H1 (cell line): ENCODE measurements at regions not wholly inside any gene's neighbourhood (a gene's known extent, or its start where the extent isn't known, plus 50 kb on each side); places are given as distances from the start of the nearest gene placed in this dataset.

ENCODE experiments used
- CTCF ChIA-PET: fragments of 300-600 bp; sonication (Branson Sonifier 250); formaldehyde crosslinking; loops from one replicate; lab custom pipeline; 2021; ENCODE audit not compliant: partially characterized antibody; lab: Charles Lee
- POLR2A ChIA-PET: fragments of 300-600 bp; sonication (Branson Sonifier 250); formaldehyde crosslinking; loops from one replicate; lab custom pipeline; 2021; ENCODE audit warnings: inconsistent platforms; ENCODE audit not compliant: partially characterized antibody; lab: Charles Lee
- DNase-seq, 2 experiments: peaks; one replicate each; pipeline versions ENCODE4 v3.0.0 to v3.0.0-alpha.2; 2010 to 2022; ENCODE audit warnings: low spot score in 2 of 2, low read depth in 1 of 2, mixed read lengths in 1 of 2
- FAIRE-seq: peaks from 2 replicates; lab custom pipeline; 2011; peaks lifted over from hg19 to GRCh38; lab: Jason Lieb, UNC
- H2AFZ ChIP-seq: 2 replicates; pipeline ENCODE4 v1.8.1; 2012; ENCODE audit warnings: low read length, inconsistent platforms
- H2AK5ac ChIP-seq: 2 replicates; pipeline ENCODE4 v1.6.1; 2013; ENCODE audit warnings: low read depth, low read length
- H2BK120ac ChIP-seq: replicated peaks from 2 replicates; pipeline ENCODE3; 2013; ENCODE audit warnings: low read depth, low read length, inconsistent platforms
- H2BK12ac ChIP-seq: 2 replicates; pipeline ENCODE4 v1.6.1; 2013; ENCODE audit warnings: low read depth, low read length
- H2BK15ac ChIP-seq: 2 replicates; pipeline ENCODE4 v1.6.1; 2013; ENCODE audit warnings: low read length
- H2BK20ac ChIP-seq: 2 replicates; pipeline ENCODE4 v1.6.1; 2013; ENCODE audit warnings: low read length
- H2BK5ac ChIP-seq: 2 replicates; pipeline ENCODE4 v1.6.1; 2013; ENCODE audit warnings: low read depth, low read length
- H3K14ac ChIP-seq: 2 replicates; pipeline ENCODE4 v1.6.1; 2013; ENCODE audit warnings: inconsistent platforms; ENCODE audit not compliant: insufficient read length
- H3K18ac ChIP-seq: 2 replicates; pipeline ENCODE4 v1.6.1; 2013; ENCODE audit warnings: low read length; ENCODE audit errors: extremely low read depth
- H3K23ac ChIP-seq: 2 replicates; pipeline ENCODE4 v1.6.1; 2013; ENCODE audit warnings: inconsistent platforms; ENCODE audit not compliant: insufficient read length
- H3K23me2 ChIP-seq: 2 replicates; pipeline ENCODE4 v1.6.1; 2013; ENCODE audit warnings: low read depth, low read length
- H3K27ac ChIP-seq: 2 replicates; pipeline ENCODE4 v1.6.1; 2011; ENCODE audit warnings: low read depth, low read length, inconsistent platforms
- H3K27me3 ChIP-seq, 4 experiments: replicated peaks in 1 of 4; 1 replicate in 1 of 4; 2 replicates in 3 of 4; pipeline versions ENCODE4 v1.6.1 to v1.8.1; 2011 to 2013; ENCODE audit warnings: low read length in 3 of 4, mild to moderate bottlenecking in 3 of 4, inconsistent platforms in 2 of 4, mixed read lengths in 2 of 4, moderate library complexity in 1 of 4; ENCODE audit not compliant: control insufficient read depth in 3 of 4, insufficient read depth in 3 of 4; ENCODE audit errors: extremely low read depth in 1 of 4
- H3K36me3 ChIP-seq, 4 experiments: 2 replicates each; pipeline versions ENCODE4 v1.6.1 to v1.8.1; 2011 to 2013; ENCODE audit warnings: mild to moderate bottlenecking in 4 of 4, low read length in 3 of 4, moderate library complexity in 2 of 4, control low read depth in 1 of 4, inconsistent platforms in 1 of 4; ENCODE audit not compliant: insufficient read depth in 4 of 4, control insufficient read depth in 2 of 4
- H3K4ac ChIP-seq: replicated peaks from 2 replicates; pipeline ENCODE3; 2013; ENCODE audit warnings: low read length, low read depth, mixed read lengths, inconsistent platforms; ENCODE audit not compliant: insufficient read length
- H3K4me1 ChIP-seq, 4 experiments: replicated peaks in 1 of 4; 1 replicate in 1 of 4; 2 replicates in 3 of 4; pipeline versions ENCODE4 v1.6.1 to v1.8.1; 2011 to 2013; ENCODE audit warnings: low read length in 3 of 4, inconsistent platforms in 2 of 4, mixed read lengths in 1 of 4; ENCODE audit not compliant: insufficient read depth in 4 of 4, control insufficient read depth in 3 of 4
- H3K4me2 ChIP-seq, 2 experiments: 2 replicates each; pipeline versions ENCODE4 v1.6.1 to v1.8.1; 2011 to 2013; ENCODE audit warnings: low read depth in 2 of 2, low read length in 2 of 2, control low read depth in 1 of 2, inconsistent platforms in 1 of 2, mild to moderate bottlenecking in 1 of 2; ENCODE audit not compliant: insufficient read depth in 1 of 2
- H3K4me3 ChIP-seq, 4 experiments: fragments of 200-600, 300-600 bp in 1 of 4; sonication (generic), shearing (Covaris generic), sonication (Bioruptor Twin) in 1 of 4; 2 replicates each; pipeline versions ENCODE4 v1.5.1 to v1.8.1; 2011 to 2016; ENCODE audit warnings: low read length in 4 of 4, low read depth in 3 of 4, control low read depth in 2 of 4, inconsistent platforms in 2 of 4, mild to moderate bottlenecking in 2 of 4, mixed read lengths in 1 of 4, moderate library complexity in 1 of 4; ENCODE audit not compliant: insufficient read depth in 2 of 4; ENCODE audit errors: extremely low read depth in 1 of 4
- H3K56ac ChIP-seq: replicated peaks from 2 replicates; pipeline ENCODE3; 2013; ENCODE audit warnings: low read depth, mild to moderate bottlenecking, mixed read lengths, low read length, inconsistent platforms; ENCODE audit not compliant: insufficient read length
- H3K79me1 ChIP-seq: 2 replicates; pipeline ENCODE4 v1.6.1; 2013; ENCODE audit warnings: low read depth, low read length, control low read depth
- H3K79me2 ChIP-seq, 2 experiments: 2 replicates each; pipeline versions ENCODE4 v1.6.1 to v1.8.1; 2012 to 2013; ENCODE audit warnings: low read length in 2 of 2, mild to moderate bottlenecking in 2 of 2, inconsistent platforms in 1 of 2; ENCODE audit not compliant: insufficient read depth in 2 of 2, control insufficient read depth in 1 of 2
- H3K9ac ChIP-seq, 4 experiments: replicated peaks in 1 of 4; 1 replicate in 1 of 4; 2 replicates in 3 of 4; pipeline versions ENCODE4 v1.6.1 to v1.8.1; 2011 to 2013; ENCODE audit warnings: low read depth in 3 of 4, low read length in 3 of 4, control low read depth in 2 of 4, mild to moderate bottlenecking in 2 of 4, moderate library complexity in 2 of 4, inconsistent platforms in 1 of 4; ENCODE audit errors: extremely low read depth in 1 of 4
- H3K9me3 ChIP-seq, 2 experiments: 2 replicates each; pipeline versions ENCODE4 v1.6.1 to v1.8.1; 2012 to 2013; ENCODE audit warnings: mild to moderate bottlenecking in 2 of 2, moderate library complexity in 2 of 2, control low read depth in 1 of 2, inconsistent platforms in 1 of 2, low read depth in 1 of 2, low read length in 1 of 2, mixed read lengths in 1 of 2; ENCODE audit not compliant: insufficient read depth in 2 of 2
- H4K20me1 ChIP-seq, 2 experiments: replicated peaks in 1 of 2; 2 replicates each; pipeline versions ENCODE3 to v1.8.1; 2011 to 2013; ENCODE audit warnings: inconsistent platforms in 2 of 2, low read length in 2 of 2, mild to moderate bottlenecking in 1 of 2; ENCODE audit not compliant: insufficient read depth in 2 of 2, control insufficient read depth in 1 of 2
- H4K5ac ChIP-seq: 2 replicates; pipeline ENCODE4 v1.6.1; 2013; ENCODE audit warnings: low read length, low read depth, mixed read lengths, inconsistent platforms; ENCODE audit not compliant: insufficient read length
- H4K8ac ChIP-seq: 2 replicates; pipeline ENCODE4 v1.8.0; 2013; ENCODE audit warnings: mild to moderate bottlenecking, moderate library complexity, low read length, inconsistent platforms; ENCODE audit not compliant: insufficient read depth; ENCODE audit errors: extremely low read depth
- H4K91ac ChIP-seq: replicated peaks from 2 replicates; pipeline ENCODE3; 2013; ENCODE audit warnings: low read length, mixed read lengths, inconsistent platforms; ENCODE audit not compliant: insufficient read length
- CEBPB ChIP-seq: IDR thresholded peaks from 2 replicates; pipeline ENCODE4 v1.6.1; 2012; ENCODE audit warnings: low read depth, low read length
- KDM1A ChIP-seq: fragments of 200-600, 300-600 bp; sonication (generic); IDR thresholded peaks from 2 replicates; pipeline ENCODE4 v1.7.1; 2016; ENCODE audit warnings: mild to moderate bottlenecking, low read length, borderline replicate concordance
- POLR2AphosphoS5 ChIP-seq: IDR thresholded peaks from 2 replicates; pipeline ENCODE4 v1.6.1; 2011; ENCODE audit warnings: low read depth, low read length

DNA sequence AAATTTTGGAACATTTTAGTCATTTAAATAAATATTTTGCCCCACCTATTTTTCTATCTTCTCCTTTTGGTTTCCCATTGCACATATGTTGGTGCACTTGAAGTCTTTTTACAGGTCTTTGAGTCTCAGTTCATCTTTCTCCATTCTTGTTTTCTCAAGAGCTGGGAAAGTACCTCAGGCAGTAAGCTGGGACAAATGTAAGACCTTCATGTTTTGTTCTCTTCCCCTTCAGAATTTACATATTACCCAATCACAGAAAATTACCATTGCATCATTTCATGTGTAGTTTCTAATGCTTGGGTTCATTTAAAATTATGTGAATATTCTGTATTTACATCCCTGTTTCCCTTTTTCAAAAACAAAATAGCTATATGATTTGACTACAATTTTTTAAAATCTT, 1150.0 kb upstream of the POT1 start:
- Histone ChIP-seq H4K5ac (no peak overlapping the region), H4K20me1 (no peaks in the 10 kb centered on the region), H3K4ac (no peak overlapping the region), H3K4me2 (no peak overlapping the region), H3K4me1 (no peaks in the 10 kb centered on the region), H3K79me2 (no peaks in the 10 kb centered on the region), H2BK20ac (no peak overlapping the region), H4K91ac (no peak overlapping the region), H3K9ac (no peak overlapping the region), H3K18ac (no peak overlapping the region), H3K56ac (no peak overlapping the region), H3K14ac (no peak overlapping the region), H3K23ac (no peak overlapping the region), H2BK5ac (no peak overlapping the region), H3K27me3 (no peaks in the 10 kb centered on the region), H3K27ac (no peak overlapping the region), H2BK12ac (no peak overlapping the region), H3K79me1 (no peaks in the 10 kb centered on the region), H3K9me3 (no peaks in the 10 kb centered on the region; a peak in 1 of 4 replicates), H3K36me3 (no peaks in the 10 kb centered on the region), H4K8ac (no peak overlapping the region), H2BK15ac (no peak overlapping the region), H2AFZ (no peak overlapping the region), H3K4me3 (no peak overlapping the region), H2AK5ac (no peak overlapping the region), H3K23me2 (no peaks in the 10 kb centered on the region), H2BK120ac (peak overlapping the region; percentile 33)
- TF ChIP-seq POLR2AphosphoS5 (no peak), CEBPB (peak; percentile 87), KDM1A (no peak)
- DNase-seq (no peak), FAIRE-seq (no peak)
- POLR2A ChIA-PET = no interaction called here
- CTCF ChIA-PET = no interaction called here
